ENCODE measurements at regions not wholly inside any gene's neighbourhood (a gene's known extent, or its start where the extent isn't known, plus 50 kb on each side); places are given as distances from the start of the nearest gene placed in this dataset.

DNA sequence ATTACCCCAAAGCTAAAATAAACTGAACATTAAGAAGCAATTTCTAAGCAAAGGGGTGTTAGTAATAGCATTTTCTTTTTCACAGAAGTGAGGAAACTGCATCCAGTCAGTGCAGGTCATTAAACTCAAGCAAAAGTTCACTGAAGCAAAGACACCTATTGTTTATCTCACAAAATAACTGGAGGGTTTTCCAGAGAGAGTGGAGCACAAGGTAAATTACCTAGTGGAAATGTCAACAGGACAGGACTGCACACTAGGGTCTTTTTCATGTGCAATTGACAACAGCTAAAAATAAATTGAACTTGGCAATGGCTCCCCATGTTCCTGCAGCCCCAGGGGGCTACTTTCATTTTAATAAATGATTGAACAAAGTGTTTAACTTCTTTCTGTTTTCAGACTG, 742.0 kb downstream of the GALC start:
- no peak for TF ChIP-seq CTCF (IDR thresholded peaks at IDR 0.05)
- no peak for TF ChIP-seq POLR2AphosphoS5 (IDR thresholded peaks at IDR 0.05; ENCODE audit: low read depth, low read length)

Data from Panc1 (cell line).